GM12872 (cell line): ENCODE measurements at regions not wholly inside any gene's neighbourhood (a gene's known extent, or its start where the extent isn't known, plus 50 kb on each side); places are given as distances from the start of the nearest gene placed in this dataset.

Source experiments
- CTCF ChIP-seq: IDR thresholded peaks from 3 replicates; pipeline ENCODE4 v1.5.1; 2011; ENCODE audit warnings: low read depth, mild to moderate bottlenecking, low read length, moderate library complexity; ENCODE audit not compliant: insufficient read depth

- no peak for TF ChIP-seq CTCF
Measured at GRCh38 chr17:71251951-71252350, 868.9 kb upstream of the SOX9 start.

GRCh38 chr17:71252436-71252835 lies 868.4 kb upstream of the SOX9 start:
- TF ChIP-seq CTCF = no peak

GRCh38 chr17:71257096-71257495 lies 863.7 kb upstream of the SOX9 start:
- no peak for TF ChIP-seq CTCF

DNA sequence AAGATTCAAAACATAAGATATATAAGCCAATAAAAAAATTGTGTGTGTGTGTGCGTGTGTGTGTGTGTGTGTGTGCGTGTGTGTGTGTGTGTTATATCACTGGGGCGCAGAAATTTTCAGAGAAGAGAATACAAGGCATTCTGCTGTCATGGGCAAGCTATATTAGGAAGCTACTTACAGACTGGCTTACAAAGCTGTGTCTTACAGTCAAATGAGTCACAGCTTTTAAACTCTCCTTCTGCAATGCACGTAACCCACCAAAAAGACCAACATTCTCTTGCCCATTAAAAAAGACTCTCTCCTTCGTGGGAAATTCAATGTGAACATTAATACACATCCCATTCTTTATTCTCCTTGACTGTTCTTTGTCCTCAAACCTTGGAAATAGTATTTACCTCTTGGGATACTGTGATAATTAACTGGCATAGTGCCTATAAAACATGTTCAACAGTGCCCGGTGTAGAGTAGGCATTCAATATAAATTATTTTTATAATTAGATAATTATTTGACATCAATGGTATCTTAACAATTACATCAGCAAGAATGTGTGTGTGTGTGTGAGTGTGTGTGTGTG lies 860.4 kb upstream of the SOX9 start:
- TF ChIP-seq CTCF = no peak

DNA sequence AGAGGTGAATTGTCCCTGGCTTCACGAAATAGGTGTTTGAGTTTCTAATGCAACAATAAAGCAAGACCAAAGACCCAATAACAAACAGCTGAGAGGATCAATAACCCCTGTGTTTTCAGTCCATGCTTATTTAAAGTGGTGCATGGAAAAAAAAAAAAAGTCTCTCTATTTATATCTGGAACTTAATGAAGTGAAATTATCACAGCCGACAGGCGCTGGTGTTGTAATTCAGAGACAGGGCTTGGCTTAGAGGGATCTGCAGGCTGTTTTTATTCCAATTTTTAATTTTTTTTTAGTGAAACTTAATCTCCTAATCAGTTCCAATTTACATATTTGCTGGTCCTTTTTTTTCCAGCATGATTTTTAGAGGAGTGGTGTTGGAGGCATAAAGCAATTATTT lies 858.2 kb upstream of the SOX9 start:
- TF ChIP-seq CTCF = no peak

GRCh38 chr17:71267668-71268067 lies 853.2 kb upstream of the SOX9 start:
- TF ChIP-seq CTCF = no peak

DNA sequence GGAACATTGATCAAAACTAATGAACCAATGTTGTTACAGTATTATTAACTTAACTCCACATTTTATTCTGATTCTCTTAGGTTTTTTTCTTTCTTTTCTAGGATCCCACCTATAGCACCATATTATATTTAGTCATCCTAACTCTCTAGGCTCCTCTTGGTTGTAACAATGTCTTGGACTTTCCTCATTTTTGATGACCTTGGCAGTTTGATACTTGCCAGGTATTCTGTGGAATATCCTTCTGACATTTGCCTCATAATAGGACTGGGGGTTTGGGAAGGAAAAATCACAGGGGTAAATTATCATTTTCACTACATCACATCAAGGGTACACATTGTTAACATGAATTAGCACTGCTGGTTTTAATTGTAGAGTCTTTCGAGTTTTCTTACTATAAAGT lies 851.6 kb upstream of the SOX9 start:
- TF ChIP-seq CTCF = no peak
